MM.1S (cell line): ENCODE measurements at regions not wholly inside any gene's neighbourhood (a gene's known extent, or its start where the extent isn't known, plus 50 kb on each side); places are given as distances from the start of the nearest gene placed in this dataset.

Experiments used
- DNase-seq: peaks from one replicate; pipeline ENCODE4 v3.0.0-alpha.2; 2015
- H2AFZ ChIP-seq: fragments of 300-600 bp; sonication (generic); 2 replicates; pipeline ENCODE4 v1.6.0; 2016; ENCODE audit warnings: antibody characterized with exemption, low read length
- H3F3A ChIP-seq: fragments of 300-600 bp; sonication (generic); 2 replicates; pipeline ENCODE4 v1.6.1; 2016; ENCODE audit warnings: mild to moderate bottlenecking, antibody characterized with exemption, low read length, moderate library complexity, mixed read lengths; ENCODE audit not compliant: insufficient read depth
- H3K27ac ChIP-seq: fragments of 300-600 bp; sonication (generic); 2 replicates; pipeline ENCODE4 v1.5.1; 2016; ENCODE audit warnings: mild to moderate bottlenecking, low read length
- H3K27me3 ChIP-seq: fragments of 300-600 bp; sonication (generic); replicated peaks from 2 replicates; pipeline ENCODE4 v1.6.0; 2016; ENCODE audit warnings: low read length; ENCODE audit not compliant: insufficient read depth
- H3K36me3 ChIP-seq: fragments of 300-600 bp; sonication (generic); replicated peaks from 2 replicates; pipeline ENCODE4 v1.6.1; 2016; ENCODE audit warnings: mild to moderate bottlenecking, low read length, mixed read lengths; ENCODE audit not compliant: insufficient read depth
- H3K4me1 ChIP-seq: fragments of 300-600 bp; sonication (generic); 2 replicates; pipeline ENCODE4 v1.6.1; 2016; ENCODE audit warnings: low read length, mixed read lengths
- H3K4me2 ChIP-seq: fragments of 300-600 bp; sonication (generic); 2 replicates; pipeline ENCODE4 v1.6.0; 2016; ENCODE audit warnings: low read depth, low read length
- H3K4me3 ChIP-seq: fragments of 300-600 bp; sonication (generic); 2 replicates; pipeline ENCODE4 v1.5.1; 2016; ENCODE audit warnings: low read length, mixed read lengths
- H3K79me2 ChIP-seq: fragments of 300-600 bp; sonication (generic); 2 replicates; pipeline ENCODE4 v1.6.1; 2016; ENCODE audit warnings: mixed run types, low read length, mixed read lengths
- H3K9ac ChIP-seq: fragments of 300-600 bp; sonication (generic); 2 replicates; pipeline ENCODE4 v1.6.1; 2016; ENCODE audit warnings: low read length, mixed read lengths
- H3K9me2 ChIP-seq: fragments of 300-600 bp; sonication (generic); replicated peaks from 2 replicates; pipeline ENCODE4 v1.6.1; 2016; ENCODE audit warnings: mild to moderate bottlenecking, low read length, mixed read lengths; ENCODE audit not compliant: insufficient read depth
- H3K9me3 ChIP-seq: fragments of 300-600 bp; sonication (generic); replicated peaks from 2 replicates; pipeline ENCODE4 v1.6.1; 2016; ENCODE audit warnings: mild to moderate bottlenecking, low read length, mixed read lengths; ENCODE audit not compliant: insufficient read depth
- H4K20me1 ChIP-seq: fragments of 300-600 bp; sonication (generic); 2 replicates; pipeline ENCODE4 v1.6.1; 2016; ENCODE audit warnings: mild to moderate bottlenecking, low read length, moderate library complexity, mixed read lengths; ENCODE audit not compliant: insufficient read depth
- EZH2 ChIP-seq: fragments of 300-600 bp; sonication (generic); optimal IDR thresholded peaks from 2 replicates; pipeline ENCODE3; 2017; ENCODE audit warnings: low read depth, mild to moderate bottlenecking, antibody characterized with exemption, low read length, mixed read lengths
- EZH2phosphoT487 ChIP-seq: fragments of 300-600 bp; sonication (generic); IDR thresholded peaks from 2 replicates; pipeline ENCODE4 v1.6.1; 2018; ENCODE audit warnings: antibody characterized with exemption, low read length
- TF ChIP-seq, protein P1 (sequence below): fragments of 300-600 bp; sonication (generic); IDR thresholded peaks from 2 replicates; pipeline ENCODE4 v1.5.1; 2016; ENCODE audit warnings: antibody characterized with exemption, low read length, mixed read lengths

DNA sequence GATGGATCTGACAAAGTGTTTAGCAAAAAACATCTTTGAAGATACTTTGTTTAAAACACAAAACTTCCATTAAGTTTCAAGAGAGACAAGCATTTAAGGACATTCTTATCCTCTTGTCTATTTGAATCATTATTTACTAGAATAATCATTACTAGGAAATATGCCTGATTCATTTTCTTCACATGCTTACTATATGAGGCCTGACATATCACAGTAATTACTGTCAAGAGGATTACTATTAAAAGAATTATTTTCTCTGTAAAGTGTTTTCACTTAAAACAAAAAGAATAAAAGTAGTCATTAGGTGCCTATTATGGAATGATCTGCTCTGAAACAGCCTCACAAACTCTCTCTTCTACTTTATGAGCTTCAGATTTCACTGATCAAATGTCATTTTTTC, 402.1 kb upstream of the MGAT4C start:
- TF ChIP-seq, protein P1, sequence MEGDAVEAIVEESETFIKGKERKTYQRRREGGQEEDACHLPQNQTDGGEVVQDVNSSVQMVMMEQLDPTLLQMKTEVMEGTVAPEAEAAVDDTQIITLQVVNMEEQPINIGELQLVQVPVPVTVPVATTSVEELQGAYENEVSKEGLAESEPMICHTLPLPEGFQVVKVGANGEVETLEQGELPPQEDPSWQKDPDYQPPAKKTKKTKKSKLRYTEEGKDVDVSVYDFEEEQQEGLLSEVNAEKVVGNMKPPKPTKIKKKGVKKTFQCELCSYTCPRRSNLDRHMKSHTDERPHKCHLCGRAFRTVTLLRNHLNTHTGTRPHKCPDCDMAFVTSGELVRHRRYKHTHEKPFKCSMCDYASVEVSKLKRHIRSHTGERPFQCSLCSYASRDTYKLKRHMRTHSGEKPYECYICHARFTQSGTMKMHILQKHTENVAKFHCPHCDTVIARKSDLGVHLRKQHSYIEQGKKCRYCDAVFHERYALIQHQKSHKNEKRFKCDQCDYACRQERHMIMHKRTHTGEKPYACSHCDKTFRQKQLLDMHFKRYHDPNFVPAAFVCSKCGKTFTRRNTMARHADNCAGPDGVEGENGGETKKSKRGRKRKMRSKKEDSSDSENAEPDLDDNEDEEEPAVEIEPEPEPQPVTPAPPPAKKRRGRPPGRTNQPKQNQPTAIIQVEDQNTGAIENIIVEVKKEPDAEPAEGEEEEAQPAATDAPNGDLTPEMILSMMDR: no peak
- TF ChIP-seq EZH2phosphoT487: no peak
- no peak for TF ChIP-seq EZH2
- Histone ChIP-seq H3K4me1 (no peaks in the 10 kb centered on the region), H3K79me2 (no peaks in the 10 kb centered on the region), H3K27me3 (no peaks in the 10 kb centered on the region), H3K36me3 (no peaks in the 10 kb centered on the region), H3K9me3 (no peaks in the 10 kb centered on the region), H3K9me2 (no peaks in the 10 kb centered on the region), H3K4me2 (no peak overlapping the region), H3K27ac (no peak overlapping the region), H2AFZ (no peak overlapping the region), H3K9ac (no peak overlapping the region), H4K20me1 (no peaks in the 10 kb centered on the region), H3F3A (no peaks in the 10 kb centered on the region), H3K4me3 (no peak overlapping the region)
- no peak for DNase-seq

DNA sequence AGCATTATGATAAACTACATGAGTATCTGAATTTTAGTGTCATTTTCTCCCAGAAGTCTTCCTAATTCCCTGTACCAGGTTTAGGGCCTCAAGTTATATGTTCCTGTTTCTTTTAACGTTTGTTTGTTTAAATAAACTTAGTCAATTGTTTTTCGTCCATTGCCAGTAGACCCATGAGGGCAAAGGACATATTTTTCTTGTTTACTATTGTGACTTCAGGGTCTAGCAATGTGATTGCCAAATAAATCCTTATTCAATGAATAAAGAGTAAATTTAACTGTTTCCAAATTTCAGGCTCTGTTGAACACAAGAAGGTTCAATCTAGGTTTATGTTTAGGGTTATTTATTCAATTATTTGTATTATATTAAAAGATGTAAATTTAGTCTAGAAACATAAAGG, 391.6 kb upstream of the MGAT4C start:
- H3K36me3 ChIP-seq: no peaks in the 10 kb centered on the region
- H3K79me2 ChIP-seq: no peaks in the 10 kb centered on the region
- no peak for DNase-seq
- no peaks in the 10 kb centered on the region for H3K9me3 ChIP-seq
- no peak overlapping the region for H3K4me3 ChIP-seq
- H3F3A ChIP-seq: no peaks in the 10 kb centered on the region
- H3K4me2 ChIP-seq: no peak overlapping the region
- H3K27ac ChIP-seq: no peak overlapping the region
- H3K9ac ChIP-seq: no peak overlapping the region
- H3K9me2 ChIP-seq: no peaks in the 10 kb centered on the region
- H3K27me3 ChIP-seq: no peaks in the 10 kb centered on the region
- H4K20me1 ChIP-seq: no peaks in the 10 kb centered on the region
- TF ChIP-seq EZH2phosphoT487 (no peak), EZH2 (no peak)
- TF ChIP-seq, protein P1: no peak
- no peak overlapping the region for H2AFZ ChIP-seq
- H3K4me1 ChIP-seq: no peaks in the 10 kb centered on the region

DNA sequence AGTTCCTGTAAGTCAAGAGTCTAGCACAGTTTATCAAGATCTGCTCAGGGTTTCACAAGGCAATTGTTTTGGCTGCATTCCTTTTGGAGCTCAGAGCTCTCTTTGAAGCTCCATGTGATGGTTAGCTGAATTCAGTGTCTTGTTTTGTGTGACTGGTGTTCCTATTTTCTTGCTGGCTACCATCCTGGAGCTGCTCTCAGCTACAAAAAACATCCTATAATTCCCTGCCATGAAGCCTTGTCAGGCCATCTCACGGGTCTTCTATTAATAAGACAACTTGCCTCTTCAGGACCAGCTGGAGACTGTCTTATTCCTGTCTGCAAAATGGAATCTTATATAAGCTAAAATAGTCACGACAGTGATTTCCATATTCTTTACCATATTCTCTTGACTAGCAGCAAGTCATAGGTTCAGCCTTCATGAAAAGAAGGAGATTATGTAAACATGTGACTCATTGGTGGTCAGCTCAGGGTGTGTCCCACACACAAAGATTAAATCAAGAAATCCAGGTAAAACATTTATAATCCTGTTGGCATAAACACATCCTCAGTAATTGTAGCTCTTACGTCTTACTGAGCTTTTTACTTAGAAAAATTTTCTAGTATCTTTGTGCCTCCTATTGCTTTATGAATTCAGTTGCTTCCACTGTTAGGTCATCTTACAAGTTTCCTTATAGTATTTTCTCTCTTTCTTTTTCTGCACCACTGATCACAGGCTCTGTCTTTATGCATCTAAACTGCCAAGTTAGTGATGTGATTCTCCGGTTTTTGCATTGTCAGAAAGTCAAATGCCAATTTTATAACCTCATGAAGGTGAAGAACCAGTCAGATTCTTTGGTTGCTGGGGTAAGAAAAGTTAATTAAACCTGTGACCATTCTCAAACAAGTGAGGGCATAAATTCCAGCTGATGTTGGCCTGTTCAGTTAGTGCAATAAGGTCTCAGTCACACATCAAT, 378.5 kb upstream of the MGAT4C start:
- no peaks in the 10 kb centered on the region for H3K4me1 ChIP-seq
- no peaks in the 10 kb centered on the region for H3K36me3 ChIP-seq
- no peaks in the 10 kb centered on the region for H3K27me3 ChIP-seq
- H2AFZ ChIP-seq: no peak overlapping the region
- no peak for DNase-seq
- no peaks in the 10 kb centered on the region for H3F3A ChIP-seq
- no peaks in the 10 kb centered on the region for H4K20me1 ChIP-seq
- H3K9me3 ChIP-seq: no peaks in the 10 kb centered on the region
- TF ChIP-seq EZH2phosphoT487 (no peak), EZH2 (no peak)
- TF ChIP-seq, protein P1: no peak
- H3K9ac ChIP-seq: no peak overlapping the region
- no peak overlapping the region for H3K4me3 ChIP-seq
- H3K79me2 ChIP-seq: no peaks in the 10 kb centered on the region
- no peaks in the 10 kb centered on the region for H3K9me2 ChIP-seq
- H3K27ac ChIP-seq: no peak overlapping the region
- H3K4me2 ChIP-seq: no peak overlapping the region
